ENCODE measurements at regions not wholly inside any gene's neighbourhood (a gene's known extent, or its start where the extent isn't known, plus 50 kb on each side); places are given as distances from the start of the nearest gene placed in this dataset.
"Not testable (repeated sequence)": the region's sequence is repeated elsewhere in the genome, so short reads cannot be mapped to it uniquely, and the experiment has no call there.

GRCh38 chr6:105688573-105688972, 285.7 kb upstream of the PREP start:
- DNase-seq: no peak

GRCh38 chr6:105686793-105687192, 283.9 kb upstream of the PREP start:
- DNase-seq: not testable (repeated sequence)

- no peak for DNase-seq
Observed at GRCh38 chr6:105681061-105681460, 278.2 kb upstream of the PREP start.

- no peak for DNase-seq
Observed at GRCh38 chr6:105680131-105680530, 277.2 kb upstream of the PREP start.

- no peak for DNase-seq
Observed at GRCh38 chr6:105678516-105678915, 275.6 kb upstream of the PREP start.

GRCh38 chr6:105677671-105678475, 275.0 kb upstream of the PREP start:
- DNase-seq: no peak

- DNase-seq: no peak
Observed at GRCh38 chr6:105676857-105677256, 274.0 kb upstream of the PREP start.

- DNase-seq: peak; percentile 26
Observed at GRCh38 chr6:105675715-105676397, 273.0 kb upstream of the PREP start.

GRCh38 chr6:105672856-105673538, 270.1 kb upstream of the PREP start:
- not testable (repeated sequence) for DNase-seq

- DNase-seq: no peak
Observed at GRCh38 chr6:105669232-105669631, 266.4 kb upstream of the PREP start.

GRCh38 chr6:105667056-105667455, 264.2 kb upstream of the PREP start:
- no peak for DNase-seq

- DNase-seq: peak; percentile 44
Observed at GRCh38 chr6:105664931-105665330, 262.0 kb upstream of the PREP start.

GRCh38 chr6:105651969-105652368, 249.1 kb upstream of the PREP start:
- peak; percentile 58 for DNase-seq

GRCh38 chr6:105650347-105650746, 247.5 kb upstream of the PREP start:
- no peak for DNase-seq

- peak; percentile 35 for DNase-seq
Observed at GRCh38 chr6:105649192-105649591, 246.3 kb upstream of the PREP start.

GRCh38 chr6:105648276-105648675, 245.4 kb upstream of the PREP start:
- peak; percentile 72 for DNase-seq

GRCh38 chr6:105646391-105646867, 243.5 kb upstream of the PREP start:
- peak; percentile 95 for DNase-seq

GRCh38 chr6:105645958-105646357, 243.1 kb upstream of the PREP start:
- DNase-seq: no peak

- DNase-seq: no peak
Observed at GRCh38 chr6:105645156-105645555, 242.3 kb upstream of the PREP start.

- no peak for DNase-seq
Observed at GRCh38 chr6:105644691-105645090, 241.8 kb upstream of the PREP start.

GRCh38 chr6:105644073-105644489, 241.2 kb upstream of the PREP start:
- no peak for DNase-seq

- DNase-seq: no peak
Observed at GRCh38 chr6:105642708-105643107, 239.8 kb upstream of the PREP start.

- no peak for DNase-seq
Observed at GRCh38 chr6:105641504-105641903, 238.6 kb upstream of the PREP start.

GRCh38 chr6:105639124-105639523, 236.2 kb upstream of the PREP start:
- no peak for DNase-seq

All from activated CD4-positive, alpha-beta T cell treated with anti-CD3 and anti-CD28 coated beads, Interleukin-2, Interleukin-6, amounts not matched to agents 100 ng/mL and 50 ng/mL, durations not matched to agents 16 hours and 8 hours (primary cell).